ENCODE measurements at regions not wholly inside any gene's neighbourhood (a gene's known extent, or its start where the extent isn't known, plus 50 kb on each side); places are given as distances from the start of the nearest gene placed in this dataset.

DNA sequence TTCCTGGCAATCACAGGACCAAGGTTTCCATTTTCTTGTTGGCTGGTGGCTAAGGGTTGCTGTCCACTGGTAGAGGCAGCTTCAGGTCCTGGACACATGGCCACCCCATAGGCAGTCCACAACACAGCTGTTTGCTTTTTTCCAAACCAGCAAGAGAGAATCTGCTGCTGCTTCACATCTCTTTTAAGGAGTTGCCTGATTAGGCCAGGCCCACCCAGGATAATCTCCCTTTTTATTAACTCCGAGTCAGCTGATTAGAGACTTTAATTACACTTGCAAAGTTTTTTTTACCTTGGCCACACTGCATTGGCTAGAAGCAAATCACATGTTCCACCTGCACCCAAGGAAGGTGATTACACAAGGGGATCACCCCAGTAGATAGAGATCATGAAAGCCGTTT lies 106.6 kb upstream of the IRX6 start:
- DNase-seq (ENCODE audit: low read depth), result no peak

DNA sequence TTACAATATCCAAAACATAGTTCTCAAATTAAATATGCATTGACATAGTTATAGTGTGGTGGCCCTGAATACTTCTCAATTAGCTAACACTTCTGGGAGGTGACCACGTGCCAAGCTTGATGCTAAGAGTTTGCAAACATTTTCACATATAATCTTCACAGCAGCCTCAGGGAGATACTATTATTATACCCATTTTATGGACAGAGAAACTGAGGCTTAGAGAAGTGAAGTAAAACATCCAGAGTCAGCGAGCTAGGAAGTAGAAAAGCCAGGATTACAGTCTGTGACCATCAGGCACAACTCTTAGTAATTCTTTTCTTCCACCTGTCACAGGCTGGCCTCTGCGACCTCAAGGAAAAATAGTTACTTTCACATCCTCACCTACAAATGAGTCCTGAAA lies 102.2 kb upstream of the IRX6 start:
- DNase-seq (ENCODE audit: low read depth), result no peak

- no peak for DNase-seq (ENCODE audit: low read depth)
Observed at GRCh38 chr16:55222486-55222885, 101.5 kb upstream of the IRX6 start.

GRCh38 chr16:55225972-55226542 lies 97.9 kb upstream of the IRX6 start:
- DNase-seq (ENCODE audit: low read depth), result no peak

DNA sequence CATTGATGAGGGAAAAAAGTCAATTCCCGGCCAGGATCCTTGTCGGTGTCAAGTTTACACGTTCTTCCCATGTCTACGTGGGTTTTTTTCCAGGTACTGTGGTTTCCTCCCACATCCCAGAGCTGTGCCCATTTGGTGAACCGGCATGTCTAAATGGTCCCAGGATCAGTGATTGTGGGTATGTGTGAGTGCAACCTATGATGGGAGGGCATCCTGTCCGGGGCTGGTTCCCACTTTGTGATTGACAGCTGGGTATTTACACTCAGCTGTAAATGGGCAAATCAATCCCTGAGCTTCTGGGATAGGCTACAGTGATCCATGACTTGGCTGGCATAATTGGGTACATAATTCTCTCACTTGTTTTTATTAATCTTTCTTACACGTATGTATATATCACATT lies 91.2 kb upstream of the IRX6 start:
- no peak for DNase-seq (ENCODE audit: low read depth)

DNA sequence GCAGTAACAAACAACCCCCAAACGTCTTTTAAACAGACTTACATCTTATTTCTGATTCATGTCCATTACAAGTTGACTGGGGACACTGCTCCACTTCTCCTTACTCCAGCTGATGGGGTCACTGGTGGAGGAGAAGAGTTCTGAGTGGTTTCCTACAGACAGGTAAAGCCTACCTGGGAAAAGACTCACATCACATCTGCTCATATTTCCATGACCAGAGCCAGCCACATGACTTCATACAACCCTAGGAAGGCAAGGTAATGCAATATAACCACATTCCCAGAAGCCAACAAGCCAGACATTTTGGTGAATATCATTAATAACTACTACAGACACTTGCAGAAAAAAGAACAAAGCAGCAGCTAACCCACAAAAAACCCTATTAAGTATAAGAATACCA lies 90.5 kb upstream of the IRX6 start:
- no peak for DNase-seq (ENCODE audit: low read depth)

DNA sequence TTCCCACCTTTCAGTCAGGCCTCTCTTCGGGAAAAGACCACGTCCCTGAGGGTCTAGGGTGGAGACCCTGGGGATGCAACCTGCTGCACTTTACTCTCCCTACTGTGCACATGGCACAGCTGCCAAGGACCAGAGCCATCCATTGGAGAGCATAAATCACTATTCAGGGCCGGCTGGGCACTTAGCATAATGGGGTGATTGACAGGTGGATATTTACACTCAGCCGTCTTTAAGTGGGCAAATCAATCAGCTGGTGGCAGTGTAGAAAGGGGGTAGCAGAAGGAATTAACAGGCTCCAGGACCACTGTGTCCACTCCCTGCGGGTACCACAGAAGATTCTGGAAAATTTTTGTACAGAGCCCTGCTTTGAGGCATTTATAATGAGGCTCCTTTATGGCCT lies 87.3 kb upstream of the IRX6 start:
- no peak for DNase-seq (ENCODE audit: low read depth)

GRCh38 chr16:55239723-55240122 lies 84.3 kb upstream of the IRX6 start:
- DNase-seq (ENCODE audit: low read depth), result no peak

DNA sequence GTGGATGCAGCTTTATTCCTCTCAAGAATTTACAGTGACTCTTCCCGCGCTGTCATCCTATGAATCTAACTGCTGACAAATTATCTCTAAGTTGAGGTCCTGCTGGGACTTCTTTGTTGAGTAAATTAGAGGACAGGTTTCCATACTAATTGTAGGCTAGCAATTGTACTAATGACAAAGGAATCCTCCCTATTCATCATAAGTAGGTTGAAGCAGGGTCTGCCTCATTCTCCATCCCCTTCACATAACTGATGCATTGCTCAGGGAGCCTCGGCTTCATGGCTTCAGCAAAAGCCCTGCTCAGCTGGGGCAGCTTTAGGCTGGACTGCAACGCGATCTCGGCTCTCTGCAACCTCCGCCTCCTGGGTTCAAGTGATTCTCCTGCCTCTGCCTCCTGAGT lies 83.1 kb upstream of the IRX6 start:
- DNase-seq (ENCODE audit: low read depth), result no peak

GRCh38 chr16:55242667-55243066 lies 81.3 kb upstream of the IRX6 start:
- DNase-seq (ENCODE audit: low read depth), result no peak

- DNase-seq (ENCODE audit: low read depth), result no peak
Observed at GRCh38 chr16:55248058-55248457, 75.9 kb upstream of the IRX6 start.

DNA sequence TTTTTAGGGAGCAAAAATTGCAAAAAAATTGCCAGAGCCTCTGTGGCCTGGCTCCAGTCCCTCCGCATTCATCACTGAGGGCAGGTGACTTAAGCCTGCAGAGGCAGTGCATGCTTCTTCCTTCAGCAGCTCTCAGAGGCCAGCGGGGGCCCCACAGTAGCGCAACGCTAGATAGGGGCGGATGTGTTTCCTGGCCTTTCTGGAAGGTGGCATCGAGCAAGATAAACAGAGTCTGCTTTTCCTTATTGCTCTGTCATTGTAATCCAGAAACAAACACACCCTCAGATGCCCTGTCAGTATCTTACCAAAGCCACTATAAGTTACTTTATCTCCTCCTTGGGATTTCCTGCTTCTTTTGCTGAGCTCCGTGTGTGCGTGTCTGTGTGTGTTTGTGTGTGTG lies 75.5 kb upstream of the IRX6 start:
- DNase-seq (ENCODE audit: low read depth), result no peak

GRCh38 chr16:55249361-55249760 lies 74.6 kb upstream of the IRX6 start:
- DNase-seq (ENCODE audit: low read depth), result no peak

DNA sequence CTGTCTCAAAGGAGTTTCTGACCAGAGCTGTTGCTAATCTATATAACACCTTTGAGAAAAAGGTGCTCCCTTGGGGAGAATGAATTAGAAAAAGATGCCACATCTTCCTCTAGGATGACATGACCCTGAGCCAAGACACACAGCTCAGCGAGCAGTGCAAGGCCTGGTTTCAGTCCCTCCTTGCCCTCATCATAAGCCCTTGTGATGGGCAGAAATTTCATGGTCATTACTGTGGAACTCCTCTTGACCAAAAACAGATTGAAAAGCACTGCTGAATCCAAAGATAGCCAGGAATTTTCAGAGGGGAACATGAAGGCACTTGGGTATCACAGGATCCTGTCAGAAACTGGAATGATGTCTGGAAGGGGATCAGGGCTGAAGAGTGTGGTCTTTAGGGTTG lies 74.1 kb upstream of the IRX6 start:
- no peak for DNase-seq (ENCODE audit: low read depth)

GRCh38 chr16:55250701-55251100 lies 73.3 kb upstream of the IRX6 start:
- no peak for DNase-seq (ENCODE audit: low read depth)

DNA sequence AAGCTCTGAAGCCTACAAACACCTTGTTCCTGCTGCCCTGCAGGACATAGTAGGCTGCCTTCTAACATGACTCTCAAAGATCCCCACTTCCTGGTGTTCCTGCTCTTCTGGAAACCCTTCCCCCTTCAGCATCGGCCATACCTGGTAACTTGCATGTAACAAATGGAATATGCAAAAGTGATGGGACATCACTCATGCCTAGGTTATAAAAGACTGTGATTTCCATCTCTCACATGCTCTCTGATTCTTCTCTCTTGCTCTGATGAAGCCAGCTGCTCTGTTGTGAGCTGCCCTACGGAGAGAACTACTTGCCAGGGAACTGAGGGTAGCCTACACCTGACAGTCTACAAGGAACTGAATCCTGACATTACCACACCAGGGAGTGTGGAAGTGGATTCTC lies 72.9 kb upstream of the IRX6 start:
- DNase-seq (ENCODE audit: low read depth), result no peak

- DNase-seq (ENCODE audit: low read depth), result no peak
Observed at GRCh38 chr16:55252577-55252976, 71.4 kb upstream of the IRX6 start.

DNA sequence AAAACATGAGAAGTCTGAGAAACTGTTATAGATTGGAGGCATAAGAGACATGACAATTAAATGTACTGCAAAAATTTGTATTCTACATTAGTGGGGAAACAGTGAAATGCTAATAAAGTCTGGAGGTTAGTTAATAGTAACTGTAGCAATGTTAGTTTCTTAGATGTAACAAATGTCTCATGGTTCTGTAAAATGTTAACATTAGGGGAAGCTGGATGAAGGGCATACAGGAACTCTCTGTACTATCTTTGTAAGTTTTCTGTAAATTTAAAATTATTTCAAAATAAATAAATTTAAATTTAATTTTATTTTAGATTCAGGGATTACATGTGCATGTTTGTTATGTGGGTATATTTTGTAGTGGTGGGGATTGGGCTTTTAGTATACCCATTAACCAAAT lies 70.0 kb upstream of the IRX6 start:
- DNase-seq (ENCODE audit: low read depth), result no peak

GRCh38 chr16:55255733-55256282 lies 68.2 kb upstream of the IRX6 start:
- DNase-seq (ENCODE audit: low read depth), result no peak

- no peak for DNase-seq (ENCODE audit: low read depth)
Observed at GRCh38 chr16:55256412-55257016, 67.5 kb upstream of the IRX6 start.

DNA sequence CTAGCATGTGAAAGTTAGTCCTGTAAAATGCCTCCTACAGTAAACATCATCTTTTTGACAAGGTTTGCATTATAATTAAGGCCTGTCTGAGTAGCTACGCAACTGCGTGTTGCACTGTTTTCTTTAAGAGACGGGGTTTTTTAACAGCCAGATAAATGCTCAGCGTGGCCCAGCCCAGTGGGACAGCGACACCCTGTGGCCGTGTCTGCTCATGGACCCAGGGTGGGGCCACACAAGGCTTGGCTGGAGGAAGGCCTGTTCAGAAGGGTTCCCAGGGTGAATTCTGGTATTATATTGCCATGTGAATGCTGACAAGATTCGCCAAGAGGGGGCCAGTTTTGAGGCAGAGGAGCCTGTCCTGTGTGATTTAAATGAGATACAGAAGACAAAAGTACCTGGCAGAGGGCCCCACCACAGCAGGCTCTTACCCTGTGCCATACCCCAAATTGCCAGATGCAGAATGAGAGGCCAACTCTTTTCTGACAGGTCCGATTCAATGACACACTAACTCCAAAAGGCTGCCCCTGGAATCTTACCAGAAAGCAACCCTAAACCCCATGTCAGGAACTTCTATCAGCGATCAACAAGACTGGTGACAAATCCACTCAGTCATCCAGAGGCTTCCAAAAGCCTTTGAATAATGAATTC lies 65.9 kb upstream of the IRX6 start:
- peak; percentile 10 for DNase-seq (ENCODE audit: low read depth)

- no peak for DNase-seq (ENCODE audit: low read depth)
Observed at GRCh38 chr16:55261301-55261700, 62.7 kb upstream of the IRX6 start.

Measured in myocyte (in vitro differentiated cells).